Mucosa of stomach (tissue), 1 donor: ENCODE measurements at regions not wholly inside any gene's neighbourhood (a gene's known extent, or its start where the extent isn't known, plus 50 kb on each side); places are given as distances from the start of the nearest gene placed in this dataset.

Experiments used
- H3K27me3 ChIP-seq: one replicate; pipeline ENCODE4 v1.7.0; 2013; ENCODE audit warnings: mild to moderate bottlenecking, low read length; ENCODE audit not compliant: control insufficient read depth, insufficient read depth
- H3K36me3 ChIP-seq: one replicate; pipeline ENCODE4 v1.7.0; 2013; ENCODE audit warnings: low read length; ENCODE audit not compliant: control insufficient read depth, insufficient read depth
- H3K4me1 ChIP-seq: one replicate; pipeline ENCODE4 v1.7.0; 2013; ENCODE audit warnings: mild to moderate bottlenecking, low read length; ENCODE audit not compliant: control insufficient read depth, insufficient read depth
- H3K4me3 ChIP-seq: one replicate; pipeline ENCODE4 v1.7.0; 2013; ENCODE audit warnings: low read length
- H3K9ac ChIP-seq: one replicate; pipeline ENCODE4 v1.7.0; 2013; ENCODE audit warnings: mild to moderate bottlenecking, low read length, moderate library complexity
- H3K9me3 ChIP-seq: one replicate; pipeline ENCODE4 v1.7.0; 2013; ENCODE audit warnings: mild to moderate bottlenecking, low read length, moderate library complexity; ENCODE audit not compliant: control insufficient read depth
- donor health status: Pancreatic carcinoma.

DNA sequence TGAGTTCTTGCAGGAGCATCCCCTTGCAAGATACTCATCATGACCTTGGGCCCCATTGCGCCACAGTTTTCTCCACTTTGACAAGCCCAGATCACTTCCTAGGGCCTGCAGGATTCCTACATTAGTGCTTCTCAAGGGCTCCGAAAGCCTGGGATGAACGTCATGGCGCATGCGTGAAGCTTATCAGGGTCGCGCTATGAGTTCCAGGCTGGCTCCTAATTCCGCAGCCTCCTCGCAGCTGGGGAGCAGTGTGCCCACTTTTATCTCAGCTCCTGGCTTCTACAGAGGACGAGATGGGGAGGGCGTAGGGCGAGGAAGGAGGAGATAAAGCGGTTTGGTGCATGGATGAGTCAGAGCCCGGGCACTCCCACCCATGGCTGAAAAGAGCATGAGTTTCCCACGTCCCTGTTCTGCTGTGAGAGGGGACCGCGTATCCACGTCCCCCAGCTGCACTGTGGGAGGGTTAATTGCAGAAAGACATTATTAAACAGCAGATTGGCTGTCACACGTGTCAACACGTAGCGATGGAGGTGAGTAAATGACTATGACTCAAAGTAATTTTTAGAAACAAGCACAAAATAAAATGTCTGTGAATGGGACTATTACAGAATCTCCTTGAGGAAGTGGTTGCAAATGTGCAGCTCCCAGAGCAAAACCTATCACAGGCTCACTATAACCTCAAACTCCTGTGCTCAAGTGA, 72.9 kb upstream of the DSP start:
- Histone ChIP-seq H3K4me3 (no peak overlapping the region), H3K36me3 (no peaks in the 10 kb centered on the region), H3K27me3 (no peaks in the 10 kb centered on the region), H3K4me1 (peaks cover 24% of the 10 kb centered on the region), H3K9me3 (no peaks in the 10 kb centered on the region), H3K9ac (no peak overlapping the region)

DNA sequence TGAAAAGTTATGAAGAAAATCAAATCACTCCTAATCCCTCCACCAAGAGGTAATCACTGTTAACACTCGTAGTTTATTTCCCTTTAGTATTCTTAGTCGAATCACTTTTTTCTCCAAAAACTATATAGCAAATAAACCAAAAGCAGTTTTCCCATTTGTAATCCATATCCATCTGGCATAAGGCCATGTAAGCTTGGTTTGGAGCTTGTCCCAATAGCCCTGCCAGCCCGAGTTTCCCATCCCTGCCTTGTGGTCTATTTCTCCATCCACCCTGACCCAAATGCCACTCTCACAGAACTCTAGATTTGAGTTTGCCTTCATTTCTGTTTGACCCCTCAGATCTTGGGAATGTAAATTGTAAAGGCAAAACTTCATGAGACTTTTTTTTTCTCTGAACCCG, 71.8 kb upstream of the DSP start:
- peaks cover 24% of the 10 kb centered on the region for H3K4me1 ChIP-seq
- no peaks in the 10 kb centered on the region for H3K9me3 ChIP-seq
- H3K4me3 ChIP-seq = no peak overlapping the region
- no peaks in the 10 kb centered on the region for H3K36me3 ChIP-seq
- H3K27me3 ChIP-seq = no peaks in the 10 kb centered on the region
- H3K9ac ChIP-seq = no peak overlapping the region

DNA sequence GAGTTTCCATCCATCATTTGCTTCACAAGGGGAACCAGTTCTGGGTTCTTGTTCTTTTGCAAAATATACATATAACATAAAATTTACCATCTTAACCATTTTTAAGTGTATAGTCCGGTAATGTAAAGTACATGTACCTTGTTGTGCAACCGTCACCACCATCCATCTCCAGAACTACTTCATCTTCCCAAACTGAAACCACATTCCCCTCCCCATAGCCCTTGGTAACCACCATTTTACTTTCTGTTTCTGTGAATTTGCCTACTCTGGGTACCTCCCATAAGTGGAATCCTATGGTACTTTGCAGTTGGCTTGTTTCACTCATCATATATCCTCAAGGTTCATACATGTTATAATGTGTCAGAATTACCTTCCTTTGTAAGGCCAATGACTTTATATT, 70.3 kb upstream of the DSP start:
- H3K4me3 ChIP-seq = no peak overlapping the region
- no peak overlapping the region for H3K9ac ChIP-seq
- H3K9me3 ChIP-seq = no peaks in the 10 kb centered on the region
- H3K27me3 ChIP-seq = no peaks in the 10 kb centered on the region
- peaks cover 24% of the 10 kb centered on the region for H3K4me1 ChIP-seq
- no peaks in the 10 kb centered on the region for H3K36me3 ChIP-seq

DNA sequence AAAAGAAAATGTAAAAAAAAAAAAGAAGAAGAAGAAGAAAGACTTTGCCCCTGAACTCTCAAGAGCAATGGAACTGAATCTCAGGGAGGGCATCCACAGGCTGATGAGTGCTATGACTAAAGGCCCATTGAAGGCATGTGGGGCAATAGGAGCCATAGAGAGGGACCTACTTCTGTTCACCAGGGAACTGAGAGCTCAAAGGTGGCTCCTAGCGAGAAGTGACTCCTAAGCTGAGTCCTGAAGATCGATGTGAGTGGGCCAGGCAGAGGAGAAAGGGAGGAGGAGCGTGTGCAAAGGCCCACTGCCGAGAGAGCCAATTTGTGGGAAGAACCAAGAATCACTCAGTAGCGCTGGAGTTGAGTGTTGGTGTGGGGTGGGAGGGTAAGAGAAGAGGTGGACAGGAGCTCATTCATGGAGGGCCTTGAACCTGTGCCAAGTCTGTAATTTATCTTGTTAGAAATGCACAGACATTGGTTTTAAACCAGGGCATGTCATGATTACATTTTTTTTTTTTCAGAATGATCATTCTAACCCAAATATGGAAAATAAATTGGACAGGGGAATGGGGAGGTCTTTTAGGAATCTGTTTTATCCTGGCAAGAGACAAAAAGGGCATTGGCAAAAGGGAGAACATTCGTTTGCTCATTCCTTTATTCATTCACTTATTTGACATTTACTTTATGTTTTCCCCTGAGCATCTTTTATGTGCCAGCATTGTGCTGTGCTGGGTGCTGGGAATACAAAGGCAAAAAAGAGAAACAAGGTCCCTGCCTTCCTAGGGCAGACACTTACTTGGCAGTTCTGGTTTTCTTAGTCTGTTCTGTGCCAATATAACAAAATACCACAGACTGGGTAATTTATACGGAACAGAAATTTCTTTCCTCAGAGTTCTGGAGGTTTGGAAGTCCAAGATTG, 67.4 kb upstream of the DSP start:
- no peaks in the 10 kb centered on the region for H3K36me3 ChIP-seq
- no peaks in the 10 kb centered on the region for H3K4me1 ChIP-seq
- no peak overlapping the region for H3K4me3 ChIP-seq
- no peak overlapping the region for H3K9ac ChIP-seq
- no peaks in the 10 kb centered on the region for H3K27me3 ChIP-seq
- no peaks in the 10 kb centered on the region for H3K9me3 ChIP-seq

DNA sequence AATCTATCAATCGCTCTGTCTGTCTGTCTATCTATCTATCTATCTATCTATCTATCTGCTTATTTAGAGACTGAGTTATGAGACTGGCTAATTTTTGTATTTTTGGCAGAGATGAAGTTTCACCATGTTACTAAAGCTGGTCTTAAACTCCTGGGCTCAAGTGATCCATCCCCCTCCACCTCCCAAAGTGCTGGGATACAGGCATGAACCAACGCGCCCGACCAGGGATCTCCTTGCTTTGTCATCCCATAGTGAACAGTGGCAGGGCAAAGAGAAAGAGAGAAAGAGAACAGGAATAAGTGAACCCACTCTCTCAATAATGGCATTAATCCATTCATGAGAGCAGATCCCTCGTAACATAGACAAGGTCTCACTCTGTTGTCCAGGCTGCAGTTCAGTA, 66.4 kb upstream of the DSP start:
- H3K9me3 ChIP-seq = no peaks in the 10 kb centered on the region
- no peaks in the 10 kb centered on the region for H3K27me3 ChIP-seq
- no peak overlapping the region for H3K4me3 ChIP-seq
- H3K9ac ChIP-seq = no peak overlapping the region
- H3K36me3 ChIP-seq = no peaks in the 10 kb centered on the region
- H3K4me1 ChIP-seq = no peaks in the 10 kb centered on the region

DNA sequence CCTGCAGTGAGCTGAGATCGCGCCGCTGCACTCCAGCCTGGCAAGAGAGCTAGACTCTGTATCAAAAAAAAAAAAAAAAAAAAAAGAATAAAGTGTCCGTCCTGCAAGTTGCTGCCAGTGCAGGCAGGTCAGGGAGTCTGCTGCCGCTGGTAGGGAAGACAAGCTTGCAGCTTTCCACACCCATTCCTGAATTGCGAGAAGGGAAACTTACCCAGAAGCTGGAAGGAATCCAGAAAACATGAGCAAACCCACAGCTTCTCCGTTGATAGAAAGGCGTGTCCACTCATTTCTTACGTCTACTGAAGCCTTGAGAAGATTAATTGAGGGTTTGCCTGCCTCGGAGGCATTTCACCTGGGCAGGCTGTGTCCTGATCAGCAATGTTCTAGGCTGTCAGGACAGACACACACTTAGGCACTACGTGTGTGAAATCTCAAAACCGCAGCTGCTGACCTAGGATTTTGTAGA, 61.6 kb upstream of the DSP start:
- Histone ChIP-seq H3K9me3 (no peaks in the 10 kb centered on the region), H3K9ac (peak overlapping the region; percentile 30), H3K36me3 (no peaks in the 10 kb centered on the region), H3K4me3 (no peak overlapping the region), H3K27me3 (no peaks in the 10 kb centered on the region), H3K4me1 (no peaks in the 10 kb centered on the region)

DNA sequence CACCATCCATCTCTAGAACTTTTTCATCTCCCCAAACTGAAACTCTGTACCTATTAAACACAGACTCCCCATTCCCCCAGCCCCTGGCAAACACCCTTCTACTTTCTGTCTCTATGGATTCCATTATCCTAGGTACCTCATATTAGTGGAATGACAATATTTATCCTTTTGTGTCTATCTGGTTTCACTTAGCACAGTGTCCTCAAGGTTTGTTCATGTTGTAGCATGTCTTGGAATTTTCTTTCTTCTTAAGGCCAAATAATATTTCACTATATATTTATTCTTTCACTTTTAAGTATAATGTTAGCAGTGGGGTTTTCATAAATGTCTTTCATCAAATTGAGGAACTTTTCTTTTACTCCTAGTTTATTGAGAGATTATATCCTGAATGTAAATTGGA, 56.8 kb upstream of the DSP start:
- H3K9me3 ChIP-seq = no peaks in the 10 kb centered on the region
- no peak overlapping the region for H3K9ac ChIP-seq
- H3K4me3 ChIP-seq = no peak overlapping the region
- H3K36me3 ChIP-seq = no peaks in the 10 kb centered on the region
- no peaks in the 10 kb centered on the region for H3K4me1 ChIP-seq
- H3K27me3 ChIP-seq = no peaks in the 10 kb centered on the region

DNA sequence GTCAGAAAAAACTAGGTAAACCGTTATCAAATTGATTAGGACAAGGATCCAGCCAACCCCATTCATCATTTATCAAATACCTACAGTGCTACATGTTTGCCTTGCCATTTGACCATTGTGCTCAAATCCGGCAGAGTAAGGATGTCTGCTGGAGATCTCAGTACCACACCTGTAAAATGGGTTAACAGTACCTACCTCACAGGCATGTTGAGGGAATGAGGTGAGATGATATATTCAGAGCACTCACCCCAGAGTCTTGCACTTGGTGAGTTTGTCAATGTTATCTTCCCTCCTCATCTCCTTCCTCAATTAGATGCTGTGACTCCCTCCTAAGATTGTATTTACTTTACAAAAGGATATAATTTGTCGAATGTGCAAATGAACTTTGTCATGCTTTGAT, 54.5 kb upstream of the DSP start:
- Histone ChIP-seq H3K36me3 (no peaks in the 10 kb centered on the region), H3K9me3 (no peaks in the 10 kb centered on the region), H3K4me1 (no peaks in the 10 kb centered on the region), H3K9ac (no peak overlapping the region), H3K4me3 (no peak overlapping the region), H3K27me3 (no peaks in the 10 kb centered on the region)

DNA sequence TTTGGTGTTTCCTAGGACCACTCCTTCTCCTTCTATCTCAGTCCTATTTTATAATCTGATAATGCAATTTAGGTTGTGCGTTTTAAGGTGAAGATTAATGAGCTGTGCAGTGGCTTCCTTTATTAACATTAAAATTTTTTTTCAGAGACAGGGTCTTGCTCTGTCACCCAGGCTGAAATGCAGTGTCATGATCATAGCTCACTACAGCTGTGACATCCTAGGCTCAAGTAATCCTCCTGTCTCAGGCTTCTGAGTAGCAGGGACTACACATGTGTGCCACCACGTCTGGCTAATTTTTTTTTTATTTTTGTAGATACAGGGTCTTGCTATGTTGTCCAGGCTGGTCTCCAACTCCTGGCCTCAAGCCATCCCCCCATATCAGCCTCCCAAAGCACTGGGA, 53.0 kb upstream of the DSP start:
- Histone ChIP-seq H3K9ac (no peak overlapping the region), H3K4me1 (no peaks in the 10 kb centered on the region), H3K9me3 (no peaks in the 10 kb centered on the region), H3K36me3 (no peaks in the 10 kb centered on the region), H3K27me3 (no peaks in the 10 kb centered on the region), H3K4me3 (no peak overlapping the region)

DNA sequence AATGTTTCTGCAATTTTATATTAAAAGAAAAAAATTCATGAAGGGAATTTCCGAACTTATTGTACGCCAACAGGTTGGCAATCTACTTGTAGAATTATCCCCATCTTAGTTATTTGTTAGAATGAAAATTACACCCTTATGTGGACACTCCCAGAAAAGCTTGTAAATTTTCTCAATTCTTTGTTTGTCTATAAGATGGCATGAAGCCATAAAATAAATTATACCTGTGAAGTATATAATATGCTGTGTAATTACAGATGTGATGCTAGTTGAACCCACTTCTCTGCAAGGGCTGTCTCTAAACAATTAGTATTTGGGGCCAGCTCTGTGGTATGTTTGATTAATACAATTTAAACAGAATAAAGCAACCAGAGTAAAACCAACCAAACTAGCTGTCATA, 52.1 kb upstream of the DSP start:
- Histone ChIP-seq H3K9me3 (no peaks in the 10 kb centered on the region), H3K27me3 (no peaks in the 10 kb centered on the region), H3K9ac (no peak overlapping the region), H3K4me3 (no peak overlapping the region), H3K4me1 (no peaks in the 10 kb centered on the region), H3K36me3 (no peaks in the 10 kb centered on the region)
